ENCODE measurements at regions not wholly inside any gene's neighbourhood (a gene's known extent, or its start where the extent isn't known, plus 50 kb on each side); places are given as distances from the start of the nearest gene placed in this dataset.

GRCh38 chr12:88778064-88778463, 197.8 kb upstream of the KITLG start:
- Histone ChIP-seq H3K36me3 (ENCODE audit: insufficient read depth, low read length) (no peaks in the 10 kb centered on the region), H3K4me2 (ENCODE audit: low read length) (no peak overlapping the region), H3K9me3 (ENCODE audit: low read length) (no peaks in the 10 kb centered on the region), H3K79me2 (ENCODE audit: insufficient read depth, low read depth, low read length) (no peaks in the 10 kb centered on the region), H2AFZ (ENCODE audit: low read length) (no peak overlapping the region), H3K4me1 (ENCODE audit: insufficient read depth, low read length, poor library complexity, severe bottlenecking) (no peaks in the 10 kb centered on the region), H3K4me3 (ENCODE audit: low read depth, low read length, poor library complexity, severe bottlenecking) (no peak overlapping the region), H3K27ac (ENCODE audit: low read depth, low read length, poor library complexity, severe bottlenecking) (no peak overlapping the region), H4K20me1 (ENCODE audit: insufficient read depth, low read length) (no peaks in the 10 kb centered on the region), H3K9me2 (ENCODE audit: insufficient read depth, low read length) (no peaks in the 10 kb centered on the region)
- no peak for DNase-seq (ENCODE audit: low spot score)
- intact Hi-C loops (cut with micrococcal nuclease; ENCODE audit: unreplicated experiment) = no loop called here
- TF ChIP-seq, protein P1, sequence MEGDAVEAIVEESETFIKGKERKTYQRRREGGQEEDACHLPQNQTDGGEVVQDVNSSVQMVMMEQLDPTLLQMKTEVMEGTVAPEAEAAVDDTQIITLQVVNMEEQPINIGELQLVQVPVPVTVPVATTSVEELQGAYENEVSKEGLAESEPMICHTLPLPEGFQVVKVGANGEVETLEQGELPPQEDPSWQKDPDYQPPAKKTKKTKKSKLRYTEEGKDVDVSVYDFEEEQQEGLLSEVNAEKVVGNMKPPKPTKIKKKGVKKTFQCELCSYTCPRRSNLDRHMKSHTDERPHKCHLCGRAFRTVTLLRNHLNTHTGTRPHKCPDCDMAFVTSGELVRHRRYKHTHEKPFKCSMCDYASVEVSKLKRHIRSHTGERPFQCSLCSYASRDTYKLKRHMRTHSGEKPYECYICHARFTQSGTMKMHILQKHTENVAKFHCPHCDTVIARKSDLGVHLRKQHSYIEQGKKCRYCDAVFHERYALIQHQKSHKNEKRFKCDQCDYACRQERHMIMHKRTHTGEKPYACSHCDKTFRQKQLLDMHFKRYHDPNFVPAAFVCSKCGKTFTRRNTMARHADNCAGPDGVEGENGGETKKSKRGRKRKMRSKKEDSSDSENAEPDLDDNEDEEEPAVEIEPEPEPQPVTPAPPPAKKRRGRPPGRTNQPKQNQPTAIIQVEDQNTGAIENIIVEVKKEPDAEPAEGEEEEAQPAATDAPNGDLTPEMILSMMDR (conservative IDR thresholded peaks at IDR 0.05; ENCODE audit: low read length) = no peak
- TF ChIP-seq EZH2phosphoT487 (IDR thresholded peaks at IDR 0.05; ENCODE audit: borderline replicate concordance, low read depth, low read length) = no peak
- ChIA-PET POLR2A (no interaction called here), CTCF (ENCODE audit: unreplicated experiment) (no interaction called here)
- BruUV-seq (replicated peaks) = no TSS peak

GRCh38 chr12:88775742-88776151, 195.5 kb upstream of the KITLG start:
- ChIA-PET POLR2A (no interaction called here), CTCF (ENCODE audit: unreplicated experiment) (no interaction called here)
- no peak for DNase-seq (ENCODE audit: low spot score)
- no peak overlapping the region for H2AFZ ChIP-seq (ENCODE audit: low read length)
- no peak overlapping the region for H3K27ac ChIP-seq (ENCODE audit: low read depth, low read length, poor library complexity, severe bottlenecking)
- intact Hi-C loops (cut with micrococcal nuclease; ENCODE audit: unreplicated experiment) = no loop called here
- no peaks in the 10 kb centered on the region for H3K36me3 ChIP-seq (ENCODE audit: insufficient read depth, low read length)
- no peak overlapping the region for H3K4me2 ChIP-seq (ENCODE audit: low read length)
- TF ChIP-seq, protein P1 (conservative IDR thresholded peaks at IDR 0.05; ENCODE audit: low read length) = no peak
- no peak for TF ChIP-seq EZH2phosphoT487 (IDR thresholded peaks at IDR 0.05; ENCODE audit: borderline replicate concordance, low read depth, low read length)
- no peaks in the 10 kb centered on the region for H3K4me1 ChIP-seq (ENCODE audit: insufficient read depth, low read length, poor library complexity, severe bottlenecking)
- BruUV-seq (replicated peaks) = no TSS peak
- H3K9me2 ChIP-seq (ENCODE audit: insufficient read depth, low read length) = no peaks in the 10 kb centered on the region
- no peak overlapping the region for H3K4me3 ChIP-seq (ENCODE audit: low read depth, low read length, poor library complexity, severe bottlenecking)
- H4K20me1 ChIP-seq (ENCODE audit: insufficient read depth, low read length) = no peaks in the 10 kb centered on the region
- H3K79me2 ChIP-seq (ENCODE audit: insufficient read depth, low read depth, low read length) = no peaks in the 10 kb centered on the region
- no peaks in the 10 kb centered on the region for H3K9me3 ChIP-seq (ENCODE audit: low read length)

DNA sequence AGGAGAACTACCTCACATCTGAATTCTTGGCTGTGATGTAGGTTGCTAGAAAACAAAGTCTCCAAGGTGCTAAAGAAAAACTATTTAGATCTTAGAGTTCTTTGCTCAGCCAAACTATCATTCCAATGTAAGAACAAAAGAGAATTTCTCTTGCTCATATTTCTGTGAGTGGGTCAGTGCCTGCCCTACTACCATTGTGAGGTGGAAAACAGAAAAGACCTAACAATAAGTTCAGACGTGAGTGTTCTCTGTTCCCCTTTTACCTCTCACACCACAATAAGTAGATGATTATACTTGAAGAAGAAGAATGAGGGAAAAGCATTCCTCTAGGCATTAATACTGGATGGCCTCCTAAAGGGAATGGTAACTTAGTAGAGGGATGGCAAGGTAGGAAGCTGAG, 187.4 kb upstream of the KITLG start:
- DNase-seq (ENCODE audit: low spot score) = no peak
- Histone ChIP-seq H3K79me2 (ENCODE audit: insufficient read depth, low read depth, low read length) (no peaks in the 10 kb centered on the region), H3K27ac (ENCODE audit: low read depth, low read length, poor library complexity, severe bottlenecking) (no peak overlapping the region), H3K4me1 (ENCODE audit: insufficient read depth, low read length, poor library complexity, severe bottlenecking) (no peaks in the 10 kb centered on the region), H3K9me3 (ENCODE audit: low read length) (no peaks in the 10 kb centered on the region), H2AFZ (ENCODE audit: low read length) (no peak overlapping the region), H3K4me2 (ENCODE audit: low read length) (no peak overlapping the region), H3K4me3 (ENCODE audit: low read depth, low read length, poor library complexity, severe bottlenecking) (no peak overlapping the region), H3K9me2 (ENCODE audit: insufficient read depth, low read length) (no peaks in the 10 kb centered on the region), H4K20me1 (ENCODE audit: insufficient read depth, low read length) (no peaks in the 10 kb centered on the region), H3K36me3 (ENCODE audit: insufficient read depth, low read length) (no peaks in the 10 kb centered on the region)
- intact Hi-C loops (cut with micrococcal nuclease; ENCODE audit: unreplicated experiment) = no loop called here
- CTCF ChIA-PET (ENCODE audit: unreplicated experiment) = no interaction called here
- BruUV-seq (replicated peaks) = no TSS peak
- POLR2A ChIA-PET = no interaction called here
- TF ChIP-seq, protein P1 (conservative IDR thresholded peaks at IDR 0.05; ENCODE audit: low read length) = no peak
- no peak for TF ChIP-seq EZH2phosphoT487 (IDR thresholded peaks at IDR 0.05; ENCODE audit: borderline replicate concordance, low read depth, low read length)
